ENCODE measurements at regions not wholly inside any gene's neighbourhood (a gene's known extent, or its start where the extent isn't known, plus 50 kb on each side); places are given as distances from the start of the nearest gene placed in this dataset.

DNA sequence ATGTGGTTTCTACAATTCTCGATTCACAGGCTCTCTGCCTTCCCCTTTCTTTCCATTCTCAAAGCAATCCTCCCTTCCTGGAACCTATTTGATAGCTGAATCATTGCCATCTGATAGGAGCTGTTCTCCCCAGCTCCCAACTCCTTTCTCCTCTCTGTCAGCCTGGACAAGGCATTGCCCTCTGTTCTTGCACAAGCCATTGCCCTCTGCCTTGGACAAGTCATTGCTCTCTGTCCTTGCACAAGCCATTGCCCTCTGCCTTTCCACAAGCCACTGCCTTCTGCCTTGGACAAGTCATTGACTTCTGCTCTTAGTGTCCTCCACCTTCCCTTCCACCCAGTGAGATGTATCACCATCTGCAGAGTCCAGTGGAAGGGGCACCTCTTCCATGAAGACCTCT is 256.1 kb upstream of the STS start:
- TF ChIP-seq EZH2 (IDR thresholded peaks at IDR 0.05; ENCODE audit: insufficient read depth, poor library complexity, severe bottlenecking) (no peak), EZH2phosphoT487 (IDR thresholded peaks at IDR 0.05; ENCODE audit: insufficient read depth, low read depth) (no peak)
